GM12872 (cell line): ENCODE measurements at regions not wholly inside any gene's neighbourhood (a gene's known extent, or its start where the extent isn't known, plus 50 kb on each side); places are given as distances from the start of the nearest gene placed in this dataset.

Source experiments
- CTCF ChIP-seq: IDR thresholded peaks from 3 replicates; pipeline ENCODE4 v1.5.1; 2011; ENCODE audit warnings: low read depth, mild to moderate bottlenecking, low read length, moderate library complexity; ENCODE audit not compliant: insufficient read depth

- TF ChIP-seq CTCF, result no peak
Measured at GRCh38 chr3:94413336-94414108, 350.7 kb downstream of the NSUN3 start.

GRCh38 chr3:94414418-94414817 is 351.6 kb downstream of the NSUN3 start:
- no peak for TF ChIP-seq CTCF

- no peak for TF ChIP-seq CTCF
Measured at GRCh38 chr3:94416768-94417167, 353.9 kb downstream of the NSUN3 start.

GRCh38 chr3:94417963-94418455 is 355.1 kb downstream of the NSUN3 start:
- TF ChIP-seq CTCF, result no peak

- TF ChIP-seq CTCF, result no peak
Measured at GRCh38 chr3:94420931-94421330, 358.1 kb downstream of the NSUN3 start.

- TF ChIP-seq CTCF, result no peak
Measured at GRCh38 chr3:94423578-94423977, 360.7 kb downstream of the NSUN3 start.

GRCh38 chr3:94429517-94429916 is 366.7 kb downstream of the NSUN3 start:
- TF ChIP-seq CTCF, result no peak
